Progenitor cell of endocrine pancreas (in vitro differentiated cells): ENCODE measurements at regions not wholly inside any gene's neighbourhood (a gene's known extent, or its start where the extent isn't known, plus 50 kb on each side); places are given as distances from the start of the nearest gene placed in this dataset.

Experiments
- DNase-seq: peaks from one replicate; pipeline ENCODE4 v3.0.0; 2021; ENCODE audit warnings: low spot score; ENCODE audit not compliant: unreplicated experiment
- H3K27ac Mint-ChIP-seq: 2 replicates; pipeline ENCODE4 v1.8.0; 2021; ENCODE audit warnings: mild to moderate bottlenecking, moderate library complexity, mixed read lengths
- H3K27me3 Mint-ChIP-seq: 2 replicates; pipeline ENCODE4 v1.8.0; 2021; ENCODE audit warnings: mixed read lengths
- H3K36me3 Mint-ChIP-seq: 2 replicates; pipeline ENCODE4 v1.8.0; 2022; ENCODE audit warnings: mixed read lengths; ENCODE audit not compliant: insufficient read depth
- H3K4me1 Mint-ChIP-seq: 2 replicates; pipeline ENCODE4 v1.8.0; 2021; ENCODE audit warnings: low read depth, mixed read lengths
- H3K4me3 Mint-ChIP-seq: 2 replicates; pipeline ENCODE4 v1.8.0; 2021; ENCODE audit warnings: low read depth, mild to moderate bottlenecking, moderate library complexity, mixed read lengths
- H3K9me3 Mint-ChIP-seq: 2 replicates; pipeline ENCODE4 v1.8.0; 2021; ENCODE audit warnings: low read depth, mixed read lengths
- TF ChIP-seq, protein P1 (sequence below): fragments of 200-600 bp; sonication (generic); IDR thresholded peaks from one replicate; pipeline ENCODE4 v1.5.0; 2021; ENCODE audit warnings: antibody characterized with exemption, mild to moderate bottlenecking; ENCODE audit not compliant: unreplicated experiment

DNA sequence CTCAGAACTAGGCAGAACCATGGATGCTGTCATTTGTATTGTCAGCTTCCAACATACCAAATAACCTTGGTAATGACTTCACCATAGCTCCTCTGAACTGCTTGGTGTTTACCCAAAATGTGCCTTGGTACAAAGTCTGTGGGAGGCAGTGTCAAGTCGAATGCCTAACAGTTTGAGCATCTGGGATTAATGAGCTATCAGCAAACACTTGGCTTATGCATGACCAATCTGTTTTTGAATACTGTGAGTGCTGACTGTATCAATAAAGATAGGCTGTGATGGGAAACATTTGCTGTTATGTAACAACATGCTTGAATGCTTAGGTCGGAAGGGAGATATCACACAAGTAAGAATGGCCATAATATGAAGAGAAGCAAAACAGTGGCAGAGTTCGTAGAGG lies 455.4 kb downstream of the CMPK2 start:
- no peaks in the 10 kb centered on the region for H3K9me3 Mint-ChIP-seq
- H3K4me3 Mint-ChIP-seq = no peak overlapping the region
- H3K36me3 Mint-ChIP-seq = no peaks in the 10 kb centered on the region
- peaks cover 3% of the 10 kb centered on the region for H3K4me1 Mint-ChIP-seq
- TF ChIP-seq, protein P1, sequence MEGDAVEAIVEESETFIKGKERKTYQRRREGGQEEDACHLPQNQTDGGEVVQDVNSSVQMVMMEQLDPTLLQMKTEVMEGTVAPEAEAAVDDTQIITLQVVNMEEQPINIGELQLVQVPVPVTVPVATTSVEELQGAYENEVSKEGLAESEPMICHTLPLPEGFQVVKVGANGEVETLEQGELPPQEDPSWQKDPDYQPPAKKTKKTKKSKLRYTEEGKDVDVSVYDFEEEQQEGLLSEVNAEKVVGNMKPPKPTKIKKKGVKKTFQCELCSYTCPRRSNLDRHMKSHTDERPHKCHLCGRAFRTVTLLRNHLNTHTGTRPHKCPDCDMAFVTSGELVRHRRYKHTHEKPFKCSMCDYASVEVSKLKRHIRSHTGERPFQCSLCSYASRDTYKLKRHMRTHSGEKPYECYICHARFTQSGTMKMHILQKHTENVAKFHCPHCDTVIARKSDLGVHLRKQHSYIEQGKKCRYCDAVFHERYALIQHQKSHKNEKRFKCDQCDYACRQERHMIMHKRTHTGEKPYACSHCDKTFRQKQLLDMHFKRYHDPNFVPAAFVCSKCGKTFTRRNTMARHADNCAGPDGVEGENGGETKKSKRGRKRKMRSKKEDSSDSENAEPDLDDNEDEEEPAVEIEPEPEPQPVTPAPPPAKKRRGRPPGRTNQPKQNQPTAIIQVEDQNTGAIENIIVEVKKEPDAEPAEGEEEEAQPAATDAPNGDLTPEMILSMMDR = no peak
- H3K27ac Mint-ChIP-seq = no peak overlapping the region
- DNase-seq = no peak
- no peaks in the 10 kb centered on the region for H3K27me3 Mint-ChIP-seq

DNA sequence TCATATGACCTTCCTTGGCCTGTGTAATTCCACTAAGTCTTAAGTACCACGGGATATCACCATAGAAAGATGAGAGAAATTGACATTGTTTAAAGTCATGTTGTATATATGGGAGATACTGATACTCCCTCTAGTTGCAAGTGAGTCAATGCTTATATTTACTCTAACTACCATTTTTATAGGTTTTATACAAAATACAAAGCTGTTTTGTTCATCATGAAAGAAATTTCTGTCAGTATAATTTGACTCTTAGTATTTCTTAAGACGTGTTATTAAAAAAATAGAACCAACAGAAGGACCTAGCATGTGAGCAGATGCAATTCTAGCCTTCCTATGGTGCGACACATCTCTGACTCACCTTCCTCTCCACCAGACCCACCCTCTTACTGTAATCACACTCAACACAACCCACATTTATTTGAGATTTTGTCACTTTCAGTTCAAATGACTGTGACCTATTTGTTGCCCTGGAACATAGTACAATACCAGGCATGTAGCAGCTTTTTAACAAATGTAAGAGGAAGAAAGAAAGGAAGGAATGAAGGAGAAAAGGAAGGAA lies 453.1 kb downstream of the CMPK2 start:
- H3K4me1 Mint-ChIP-seq = peaks cover 3% of the 10 kb centered on the region
- no peak overlapping the region for H3K27ac Mint-ChIP-seq
- H3K4me3 Mint-ChIP-seq = no peak overlapping the region
- no peaks in the 10 kb centered on the region for H3K27me3 Mint-ChIP-seq
- no peaks in the 10 kb centered on the region for H3K36me3 Mint-ChIP-seq
- TF ChIP-seq, protein P1 = no peak
- DNase-seq = no peak
- no peaks in the 10 kb centered on the region for H3K9me3 Mint-ChIP-seq

DNA sequence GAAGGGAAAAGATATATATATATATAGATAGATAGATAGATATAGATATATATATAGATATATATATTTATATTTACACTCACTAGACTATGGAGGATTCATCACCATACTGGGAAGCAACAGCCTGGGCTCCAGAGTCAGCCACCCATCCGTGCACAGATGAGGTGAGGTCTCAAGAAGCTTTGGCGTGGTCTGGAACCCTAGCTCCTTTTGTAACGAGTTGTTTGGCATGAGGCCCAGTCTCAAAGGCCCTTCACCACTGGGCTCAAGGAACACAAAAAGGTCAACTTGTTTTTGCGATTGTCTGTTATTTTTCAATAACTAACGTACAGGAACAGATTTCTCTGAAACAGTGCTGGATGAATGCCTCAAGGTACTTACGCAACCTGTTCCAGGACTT lies 448.7 kb downstream of the CMPK2 start:
- Mint-ChIP-seq H3K27ac (no peak overlapping the region), H3K36me3 (no peaks in the 10 kb centered on the region), H3K4me3 (no peak overlapping the region), H3K27me3 (no peaks in the 10 kb centered on the region), H3K9me3 (peaks cover 5% of the 10 kb centered on the region), H3K4me1 (peaks cover 3% of the 10 kb centered on the region)
- DNase-seq = no peak
- TF ChIP-seq, protein P1 = no peak

DNA sequence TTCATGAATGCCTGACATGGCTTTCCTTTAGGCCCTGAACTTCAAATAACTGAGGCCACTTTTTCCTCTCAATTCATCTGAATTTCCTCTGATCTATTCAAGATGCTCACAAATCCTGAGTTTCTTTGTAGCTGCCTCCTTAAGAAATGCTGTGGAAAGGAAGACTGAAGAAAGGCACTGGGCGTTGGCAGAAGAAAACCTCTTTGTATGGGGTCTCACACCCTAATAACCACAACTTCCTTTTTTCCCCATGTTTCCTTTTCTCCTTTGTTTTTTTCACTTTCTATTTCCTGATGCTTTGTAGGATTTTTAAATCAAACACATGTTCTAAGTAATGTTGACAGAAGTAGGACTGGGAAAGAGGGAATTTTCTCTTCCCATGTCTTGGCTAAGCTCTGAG lies 447.4 kb downstream of the CMPK2 start:
- Mint-ChIP-seq H3K27me3 (no peaks in the 10 kb centered on the region), H3K4me3 (no peak overlapping the region), H3K27ac (no peak overlapping the region), H3K9me3 (peaks cover 5% of the 10 kb centered on the region), H3K4me1 (peaks cover 3% of the 10 kb centered on the region), H3K36me3 (no peaks in the 10 kb centered on the region)
- no peak for DNase-seq
- TF ChIP-seq, protein P1 = no peak

DNA sequence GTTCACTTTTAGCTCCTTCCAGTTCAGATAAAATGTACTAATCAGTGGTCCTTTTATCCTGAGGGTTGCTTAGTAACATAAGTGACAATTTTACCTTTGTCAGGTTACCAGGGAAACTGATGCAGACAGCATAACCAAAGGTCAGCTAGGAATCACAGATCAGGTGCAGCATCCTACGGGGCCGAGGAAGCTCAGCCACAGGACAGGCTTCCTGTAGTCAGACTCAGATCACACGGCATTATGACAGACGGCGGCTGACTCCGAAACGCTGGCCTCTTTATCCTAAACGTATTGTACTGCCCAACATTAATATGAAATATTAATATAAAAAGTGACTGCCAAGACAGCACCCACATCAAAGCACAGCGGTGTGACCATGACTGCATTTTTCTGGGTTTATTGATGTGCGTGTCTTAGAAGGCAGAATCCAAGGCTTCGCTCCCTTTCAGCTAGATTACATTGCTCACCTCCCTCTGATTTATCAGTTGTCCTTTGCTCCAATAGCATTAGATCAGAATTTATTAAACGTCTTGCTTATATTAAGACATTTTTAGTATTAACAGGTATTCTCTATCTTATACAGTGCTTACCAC lies 444.5 kb downstream of the CMPK2 start:
- Mint-ChIP-seq H3K36me3 (no peaks in the 10 kb centered on the region), H3K27me3 (no peaks in the 10 kb centered on the region), H3K27ac (no peak overlapping the region), H3K4me3 (no peak overlapping the region), H3K9me3 (peaks cover 5% of the 10 kb centered on the region), H3K4me1 (peaks cover 3% of the 10 kb centered on the region)
- TF ChIP-seq, protein P1 = no peak
- DNase-seq = no peak
